Inferior parietal cortex (tissue), 1 donor: ENCODE measurements at regions not wholly inside any gene's neighbourhood (a gene's known extent, or its start where the extent isn't known, plus 50 kb on each side); places are given as distances from the start of the nearest gene placed in this dataset.

ENCODE experiments used
- DNase-seq: peaks from one replicate; pipeline ENCODE4 v3.0.0-alpha.2; 2016; ENCODE audit errors: extremely low spot score

- DNase-seq = no peak
Observed at GRCh38 chr5:122719991-122720746, 54.7 kb upstream of the SNX2 start.

GRCh38 chr5:122721127-122721526 lies 53.8 kb upstream of the SNX2 start:
- no peak for DNase-seq

GRCh38 chr5:122722341-122722740 lies 52.5 kb upstream of the SNX2 start:
- DNase-seq = no peak

GRCh38 chr5:122723606-122724352 lies 51.1 kb upstream of the SNX2 start:
- DNase-seq = no peak
